GM12874 (cell line): ENCODE measurements at regions not wholly inside any gene's neighbourhood (a gene's known extent, or its start where the extent isn't known, plus 50 kb on each side); places are given as distances from the start of the nearest gene placed in this dataset.

Experiments
- TF ChIP-seq, protein P1 (sequence below): IDR thresholded peaks from 2 replicates; pipeline ENCODE4 v1.5.1; 2011; ENCODE audit warnings: low read depth, mild to moderate bottlenecking, control low read depth, low read length, moderate library complexity; ENCODE audit not compliant: insufficient read depth

DNA sequence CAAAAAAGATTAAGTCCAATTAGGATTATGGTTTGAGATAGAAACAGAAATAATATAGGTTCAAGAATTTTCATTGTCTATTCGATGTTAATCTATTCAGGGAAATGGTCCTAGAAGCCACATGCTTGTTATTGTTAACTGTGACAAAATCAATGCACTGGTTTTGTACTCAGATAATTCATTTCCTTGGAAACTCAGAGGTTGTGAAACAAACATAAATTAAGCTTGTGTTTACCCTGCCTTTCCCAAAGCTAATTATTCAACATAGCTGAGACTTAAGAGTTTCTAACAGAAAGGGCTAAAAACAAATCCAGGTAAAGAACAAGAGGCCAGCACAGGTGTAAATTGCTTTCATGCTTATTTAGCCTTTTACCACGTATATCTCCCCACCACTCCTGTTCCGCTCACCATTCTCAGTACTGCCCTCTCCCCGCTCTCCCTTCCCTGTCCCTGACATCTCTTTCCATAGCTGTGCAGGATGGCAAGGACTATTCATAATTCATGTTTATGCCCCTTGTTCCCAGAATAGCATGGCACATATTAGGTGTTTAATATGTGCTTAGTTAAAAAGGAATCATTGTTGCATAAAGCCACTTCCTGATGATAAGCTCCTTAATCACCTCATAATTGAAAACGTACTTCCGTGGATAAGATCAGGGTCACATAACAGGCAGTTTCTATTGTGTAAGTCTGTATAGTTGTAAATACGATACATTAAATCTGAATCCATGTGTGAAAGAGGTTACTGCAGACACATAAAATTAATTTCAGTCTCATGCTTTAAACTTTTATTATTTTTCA lies 131.8 kb upstream of the USP15 start:
- TF ChIP-seq, protein P1, sequence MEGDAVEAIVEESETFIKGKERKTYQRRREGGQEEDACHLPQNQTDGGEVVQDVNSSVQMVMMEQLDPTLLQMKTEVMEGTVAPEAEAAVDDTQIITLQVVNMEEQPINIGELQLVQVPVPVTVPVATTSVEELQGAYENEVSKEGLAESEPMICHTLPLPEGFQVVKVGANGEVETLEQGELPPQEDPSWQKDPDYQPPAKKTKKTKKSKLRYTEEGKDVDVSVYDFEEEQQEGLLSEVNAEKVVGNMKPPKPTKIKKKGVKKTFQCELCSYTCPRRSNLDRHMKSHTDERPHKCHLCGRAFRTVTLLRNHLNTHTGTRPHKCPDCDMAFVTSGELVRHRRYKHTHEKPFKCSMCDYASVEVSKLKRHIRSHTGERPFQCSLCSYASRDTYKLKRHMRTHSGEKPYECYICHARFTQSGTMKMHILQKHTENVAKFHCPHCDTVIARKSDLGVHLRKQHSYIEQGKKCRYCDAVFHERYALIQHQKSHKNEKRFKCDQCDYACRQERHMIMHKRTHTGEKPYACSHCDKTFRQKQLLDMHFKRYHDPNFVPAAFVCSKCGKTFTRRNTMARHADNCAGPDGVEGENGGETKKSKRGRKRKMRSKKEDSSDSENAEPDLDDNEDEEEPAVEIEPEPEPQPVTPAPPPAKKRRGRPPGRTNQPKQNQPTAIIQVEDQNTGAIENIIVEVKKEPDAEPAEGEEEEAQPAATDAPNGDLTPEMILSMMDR = no peak

DNA sequence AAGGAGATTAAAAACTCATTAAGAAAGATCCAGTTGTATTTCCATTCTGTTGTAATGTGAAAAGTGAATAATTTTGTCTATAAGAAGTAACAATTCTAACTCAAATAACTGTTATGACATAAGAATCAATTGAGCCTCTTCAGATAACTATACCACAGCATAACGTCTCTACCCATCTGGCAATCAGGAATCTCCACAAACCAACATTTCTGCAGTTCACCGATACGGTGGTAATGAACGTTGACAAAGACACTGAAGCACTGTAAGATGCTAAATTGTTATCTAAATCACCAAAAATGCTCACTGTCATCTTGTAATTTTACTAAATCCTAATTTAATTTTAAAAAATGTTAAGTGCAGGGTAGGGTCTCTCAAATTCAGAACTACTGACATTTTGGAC lies 130.9 kb upstream of the USP15 start:
- TF ChIP-seq, protein P1 = no peak

DNA sequence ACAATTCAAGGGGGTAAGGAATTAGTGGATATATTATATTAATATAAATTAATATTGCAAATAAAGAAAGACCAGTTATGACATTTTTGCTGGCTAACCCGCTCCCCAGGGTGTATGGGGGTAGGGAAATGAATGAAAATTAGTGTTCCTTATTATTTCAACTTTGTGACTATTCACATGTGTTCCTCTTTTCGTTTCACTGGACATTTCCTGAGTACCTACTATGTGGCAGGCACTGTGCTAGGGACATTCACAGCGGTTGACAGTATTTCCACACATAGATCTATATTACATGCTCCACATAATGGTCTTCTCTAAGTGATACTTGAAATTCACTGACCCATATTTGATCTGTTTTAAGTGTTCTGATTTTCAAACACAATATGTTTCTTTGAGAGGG lies 129.8 kb upstream of the USP15 start:
- TF ChIP-seq, protein P1 = no peak

DNA sequence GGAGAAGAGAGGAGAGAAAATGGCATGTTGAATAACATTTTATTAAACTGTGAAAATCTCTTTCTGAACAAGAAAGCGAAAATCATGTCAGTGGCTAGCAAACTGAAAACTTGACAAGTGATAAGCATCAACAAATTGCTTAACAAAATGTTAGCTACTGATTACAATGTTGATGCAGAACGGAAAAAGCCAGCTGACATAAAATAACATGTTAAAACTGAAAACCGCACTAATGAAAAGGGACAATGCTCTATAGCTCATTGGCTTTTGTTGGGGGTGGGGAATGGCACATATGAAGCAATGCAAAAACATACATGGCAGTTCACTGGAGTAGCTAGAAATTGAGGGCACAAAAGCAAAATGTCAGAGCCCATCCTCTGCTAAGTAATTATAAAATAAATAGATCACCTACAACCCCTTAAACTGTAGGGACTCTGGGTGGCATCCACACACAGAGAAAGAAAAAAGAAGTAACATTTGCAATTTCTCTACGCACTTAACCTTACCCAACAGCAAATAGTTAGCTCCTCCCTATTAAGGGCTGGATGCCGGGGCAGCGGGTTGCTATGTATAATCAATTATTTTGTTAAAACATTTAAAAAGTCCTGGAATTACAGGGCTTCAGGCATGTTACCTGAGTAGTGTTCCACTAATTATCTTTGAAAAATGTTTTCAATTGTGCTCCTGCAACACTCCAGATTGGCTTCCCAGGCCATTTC lies 129.2 kb upstream of the USP15 start:
- TF ChIP-seq, protein P1 = no peak

DNA sequence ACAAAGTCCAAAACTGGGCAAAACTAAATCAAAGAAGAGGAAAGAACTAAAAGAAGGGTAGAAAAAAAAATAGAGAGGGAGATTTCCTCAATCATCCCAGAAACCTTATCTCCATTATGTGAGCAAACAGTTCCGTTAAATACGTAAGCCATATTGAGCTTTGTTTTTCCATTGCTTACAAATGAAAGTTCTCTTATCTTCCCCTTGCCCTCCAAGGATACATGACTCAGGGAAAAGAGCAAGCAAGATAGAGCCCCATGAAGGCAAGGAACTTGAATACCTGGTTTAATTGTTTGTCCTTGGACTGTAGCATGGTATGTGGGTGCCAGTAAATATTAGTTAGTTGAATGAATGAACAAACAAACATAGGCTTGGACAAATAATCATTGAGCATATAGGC lies 126.8 kb upstream of the USP15 start:
- TF ChIP-seq, protein P1 = no peak

DNA sequence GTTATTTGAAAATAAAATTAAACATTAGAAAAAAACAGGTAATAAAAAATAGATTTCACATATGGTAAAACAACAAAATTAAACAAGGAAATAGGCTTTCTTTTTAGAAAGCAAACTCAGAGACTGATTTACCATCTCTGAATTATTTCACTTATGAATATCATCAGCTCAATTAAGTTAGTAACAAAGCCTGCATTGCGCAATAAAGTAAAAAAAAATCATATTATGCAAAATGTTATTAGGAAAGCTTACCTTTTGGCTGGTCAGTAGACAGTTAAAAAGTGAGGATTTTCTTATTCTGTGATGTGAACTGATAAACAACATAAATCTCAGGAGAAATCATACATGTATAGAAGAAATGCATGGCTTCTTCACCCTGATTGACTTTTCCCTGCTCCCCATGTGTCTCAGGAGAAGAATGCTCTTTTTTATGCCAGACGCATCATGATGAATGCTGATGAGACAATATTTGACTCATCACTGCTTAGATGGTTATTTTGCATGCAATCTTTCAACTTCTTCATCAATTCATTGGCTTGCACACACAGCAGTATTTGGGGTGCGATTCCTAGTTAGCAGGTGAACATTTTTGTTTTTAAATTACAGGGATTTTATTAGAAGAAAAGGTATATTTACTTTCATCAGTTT lies 124.5 kb upstream of the USP15 start:
- TF ChIP-seq, protein P1 = no peak

DNA sequence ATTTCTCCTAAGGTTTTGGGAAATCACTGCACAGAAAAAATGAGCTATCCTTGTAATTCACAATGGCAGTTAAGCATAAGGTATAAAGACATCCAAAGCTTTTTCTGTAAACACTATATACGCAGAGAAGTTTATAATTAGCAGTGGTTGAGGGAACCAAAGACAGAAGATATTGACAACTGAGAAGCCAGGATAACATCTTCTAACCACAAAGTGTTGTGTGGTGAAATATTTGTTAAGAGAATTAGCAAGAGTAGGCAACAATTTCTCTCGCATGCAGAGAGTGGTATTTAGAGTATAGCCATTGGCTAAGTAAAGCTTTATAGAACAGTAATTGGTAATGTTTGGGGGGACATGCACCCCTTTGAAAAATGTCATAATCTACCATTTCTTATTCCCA lies 123.7 kb upstream of the USP15 start:
- TF ChIP-seq, protein P1 = no peak
